ENCODE measurements at regions not wholly inside any gene's neighbourhood (a gene's known extent, or its start where the extent isn't known, plus 50 kb on each side); places are given as distances from the start of the nearest gene placed in this dataset.
"Not testable (repeated sequence)": the region's sequence is repeated elsewhere in the genome, so short reads cannot be mapped to it uniquely, and the experiment has no call there.

DNA sequence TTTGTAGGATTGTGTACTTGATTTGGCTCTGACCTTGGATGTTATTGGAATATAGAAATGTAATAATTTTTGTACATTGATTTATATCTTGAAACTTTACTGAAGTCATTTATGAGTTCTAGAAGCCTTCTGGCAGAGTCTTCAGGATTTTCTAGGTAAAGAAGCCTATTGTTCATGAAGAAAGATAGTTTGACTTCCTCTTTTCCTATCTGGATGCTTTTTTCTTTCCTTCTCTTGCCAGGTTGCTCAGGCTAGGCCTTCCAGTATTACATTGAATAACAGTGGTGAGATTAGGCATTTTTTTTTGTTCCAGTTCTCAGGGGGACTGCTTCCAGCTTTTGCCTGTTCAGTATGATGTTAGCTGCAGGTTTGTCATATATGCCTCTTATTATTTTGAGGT is 191.1 kb downstream of the NAA11 start:
- FAIRE-seq (no peak), DNase-seq (ENCODE audit: insufficient read length, low spot score) (no peak)
- TF ChIP-seq POLR2A (IDR thresholded peaks at IDR 0.05; ENCODE audit: low read depth, low read length), result no peak

DNA sequence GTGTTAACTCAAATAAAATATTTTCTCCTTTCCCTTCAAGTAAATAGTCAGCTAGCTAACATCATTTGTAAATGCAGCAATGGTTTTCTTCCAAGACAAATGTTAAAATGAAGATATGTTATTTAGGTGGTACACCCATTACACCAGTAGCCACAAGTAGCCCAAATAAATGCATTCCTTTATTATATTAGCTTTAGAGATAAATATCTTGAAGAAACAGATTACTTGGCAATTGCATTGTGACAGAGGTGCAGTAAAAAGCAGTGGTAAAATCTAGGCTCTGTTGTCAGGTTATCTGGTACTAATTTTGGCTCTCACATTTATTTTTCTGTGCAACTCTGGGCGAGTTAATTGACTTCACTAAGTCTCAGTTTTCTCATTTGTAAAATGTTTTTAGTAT is 193.0 kb downstream of the NAA11 start:
- no peak for FAIRE-seq
- DNase-seq (ENCODE audit: insufficient read length, low spot score), result no peak
- TF ChIP-seq POLR2A (IDR thresholded peaks at IDR 0.05; ENCODE audit: low read depth, low read length), result no peak

DNA sequence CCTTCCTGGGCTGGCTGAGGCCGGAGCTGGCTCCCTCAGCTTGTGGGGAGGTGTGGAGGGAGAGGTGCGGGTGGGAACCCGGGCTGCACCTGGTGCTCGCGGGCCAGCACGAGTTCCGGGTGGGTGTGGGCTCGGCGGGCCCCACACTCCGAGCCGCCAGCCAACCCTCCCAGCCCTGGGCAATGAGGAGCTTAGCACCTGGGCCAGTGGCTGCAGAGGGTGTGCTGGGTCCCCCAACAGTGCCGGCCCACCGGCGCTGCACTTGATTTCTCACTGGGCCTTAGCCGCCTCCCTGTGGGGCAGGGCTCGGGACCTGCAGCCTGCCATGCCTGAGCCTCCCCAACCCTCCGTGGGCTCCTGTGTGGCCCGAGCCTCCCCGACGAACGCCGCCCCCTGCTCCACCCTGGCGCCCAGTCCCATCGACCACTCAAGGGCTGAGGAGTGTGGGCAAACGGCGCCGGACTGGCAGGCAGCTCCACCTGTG is 182.7 kb upstream of the PAQR3 start:
- FAIRE-seq (no peak), DNase-seq (ENCODE audit: insufficient read length, low spot score) (no peak)
- no peak for TF ChIP-seq POLR2A (IDR thresholded peaks at IDR 0.05; ENCODE audit: low read depth, low read length)

DNA sequence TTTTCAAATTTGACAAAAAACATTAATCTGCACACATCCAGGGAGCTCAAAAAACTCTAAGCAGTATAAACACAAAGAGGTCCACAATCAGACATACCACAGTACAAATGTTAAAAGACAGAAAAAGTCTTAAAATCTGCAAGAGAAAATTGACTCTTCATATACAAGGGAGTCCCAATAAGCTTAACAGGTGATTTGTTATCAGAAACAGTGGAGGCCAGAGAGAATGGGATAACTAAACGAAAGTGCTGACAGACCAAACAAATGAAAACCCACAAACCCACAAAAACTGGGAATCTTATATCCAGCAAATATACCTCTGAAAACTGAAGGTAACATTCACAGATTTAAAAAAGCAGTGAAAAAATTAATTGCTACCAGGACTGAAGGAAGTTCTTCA is 182.0 kb upstream of the PAQR3 start:
- TF ChIP-seq POLR2A (IDR thresholded peaks at IDR 0.05; ENCODE audit: low read depth, low read length), result no peak
- DNase-seq (ENCODE audit: insufficient read length, low spot score) (no peak), FAIRE-seq (no peak)

DNA sequence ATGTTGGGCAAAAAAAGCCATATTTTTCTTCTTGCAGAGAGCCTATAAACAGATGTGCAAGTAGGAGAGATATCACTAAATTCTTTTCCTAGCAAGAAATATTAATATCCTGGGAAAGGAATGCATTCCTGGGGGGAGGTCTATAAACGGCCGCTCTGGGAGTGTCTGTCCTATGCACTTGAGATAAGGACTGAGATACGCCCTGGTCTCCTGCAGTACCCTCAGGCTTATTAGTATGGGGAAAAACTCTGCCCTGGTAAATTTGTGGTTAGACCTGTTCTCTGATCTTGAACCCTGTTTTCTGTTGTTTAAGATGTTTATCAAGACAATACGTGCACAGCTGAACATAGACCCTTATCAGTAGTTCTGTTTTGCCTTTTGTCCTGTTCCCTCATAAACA is 177.8 kb upstream of the PAQR3 start:
- not testable (repeated sequence) for DNase-seq (ENCODE audit: insufficient read length, low spot score); FAIRE-seq

DNA sequence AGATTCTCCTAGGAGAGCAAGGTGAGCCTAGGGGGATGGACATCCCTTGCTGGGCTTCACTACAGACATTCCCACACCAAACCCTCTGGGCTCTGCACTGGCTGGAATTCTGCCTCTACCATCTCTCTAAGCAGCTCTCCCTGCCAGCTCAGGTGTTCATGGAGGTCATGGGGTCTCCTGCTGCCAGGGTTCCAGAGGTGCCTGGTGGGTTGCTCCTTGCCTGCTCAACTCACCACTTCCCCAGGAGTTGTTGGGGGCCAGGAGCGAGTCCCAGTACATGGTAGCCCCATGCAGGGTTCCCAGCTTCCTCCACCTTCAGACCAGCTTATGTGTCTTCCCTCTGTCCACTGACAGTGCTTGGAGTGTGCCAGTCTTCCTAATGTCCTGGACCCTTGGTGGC is 167.8 kb upstream of the PAQR3 start:
- no peak for TF ChIP-seq POLR2A (IDR thresholded peaks at IDR 0.05; ENCODE audit: low read depth, low read length)
- no peak for FAIRE-seq
- DNase-seq (ENCODE audit: insufficient read length, low spot score), result no peak

DNA sequence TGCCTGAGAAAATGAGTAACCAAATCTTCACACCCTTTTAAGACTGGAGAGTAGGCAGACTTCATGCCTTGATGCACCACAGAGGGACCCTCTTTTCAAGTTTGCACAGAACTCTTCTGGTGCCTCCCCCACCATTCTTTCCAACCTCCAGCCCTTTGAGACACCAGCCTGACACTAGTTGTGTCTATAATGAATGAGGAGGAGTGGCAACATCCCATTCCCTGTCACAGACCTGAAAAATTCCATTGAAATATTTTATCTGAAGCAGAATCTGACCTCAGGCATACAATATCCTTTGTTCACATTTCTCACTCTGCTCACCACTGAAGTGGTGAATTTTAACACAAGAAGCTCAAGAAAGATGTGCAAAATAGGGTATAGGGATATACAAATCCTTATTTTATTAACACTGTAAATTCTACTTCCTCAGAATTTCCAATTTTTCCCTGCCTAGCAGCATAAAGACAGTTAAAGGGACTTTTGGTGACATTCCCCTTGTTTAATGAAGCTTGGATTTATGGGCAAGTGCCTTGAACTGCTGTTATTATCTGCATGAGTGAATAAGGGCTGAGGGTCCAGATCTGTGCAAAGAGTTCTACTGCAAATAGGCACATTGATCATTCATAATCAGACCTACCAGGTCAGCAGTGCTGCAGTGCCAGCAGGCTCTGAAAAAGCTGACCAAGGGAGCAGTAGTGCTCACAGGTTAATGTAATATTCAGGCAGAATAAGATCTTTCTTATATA is 149.9 kb upstream of the PAQR3 start:
- DNase-seq (ENCODE audit: insufficient read length, low spot score) (no peak), FAIRE-seq (no peak)
- TF ChIP-seq POLR2A (IDR thresholded peaks at IDR 0.05; ENCODE audit: low read depth, low read length), result no peak

DNA sequence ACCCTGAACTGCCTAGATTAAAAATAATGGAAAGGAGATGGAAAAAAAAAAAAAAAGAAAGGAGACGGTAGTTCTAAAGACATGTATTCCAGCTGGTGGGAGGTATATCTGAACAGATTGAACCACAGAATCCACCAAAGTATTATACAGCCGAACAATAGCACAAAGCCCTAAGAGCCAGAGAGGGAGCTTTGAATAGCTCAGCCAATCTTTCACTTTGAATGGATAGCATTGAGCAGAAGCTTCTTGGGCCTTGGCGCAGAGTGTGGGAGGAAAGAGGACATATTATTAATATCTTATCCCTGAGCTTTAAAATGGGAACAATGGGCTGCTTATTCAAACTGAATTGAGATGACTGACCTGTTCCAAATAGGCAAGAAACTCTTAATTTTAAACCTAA is 147.8 kb upstream of the PAQR3 start:
- DNase-seq (ENCODE audit: insufficient read length, low spot score) (no peak), FAIRE-seq (no peak)
- TF ChIP-seq POLR2A (IDR thresholded peaks at IDR 0.05; ENCODE audit: low read depth, low read length), result no peak

DNA sequence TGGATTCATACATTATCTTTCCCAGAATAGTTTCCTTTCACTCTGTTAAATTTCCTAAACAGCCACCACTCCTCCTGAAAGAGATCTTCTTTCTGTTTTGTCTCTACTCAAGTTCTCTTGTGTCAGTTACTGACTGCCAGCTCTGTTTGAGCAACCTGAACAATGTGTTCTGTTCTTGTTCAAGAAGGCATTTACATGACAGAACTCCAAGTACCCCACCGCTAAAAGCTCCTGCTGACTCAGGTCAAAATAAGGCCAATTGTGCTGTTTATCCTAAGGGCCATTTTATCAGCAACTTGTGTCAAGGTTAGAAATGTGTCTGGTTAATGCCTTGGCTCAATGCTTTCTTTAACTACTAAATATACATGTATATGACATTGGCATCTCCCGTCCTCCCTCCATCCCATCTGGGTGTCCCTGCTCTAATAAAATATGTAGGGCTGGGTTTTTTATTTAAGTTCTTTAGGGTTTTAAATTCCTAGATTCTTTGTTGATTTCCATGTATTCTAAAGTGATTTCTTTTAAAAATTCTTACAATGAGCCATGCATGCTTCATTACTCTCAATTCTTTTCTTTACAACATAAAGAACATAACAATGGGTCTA is 144.3 kb upstream of the PAQR3 start:
- TF ChIP-seq POLR2A (IDR thresholded peaks at IDR 0.05; ENCODE audit: low read depth, low read length), result no peak
- no peak for FAIRE-seq
- no peak for DNase-seq (ENCODE audit: insufficient read length, low spot score)

DNA sequence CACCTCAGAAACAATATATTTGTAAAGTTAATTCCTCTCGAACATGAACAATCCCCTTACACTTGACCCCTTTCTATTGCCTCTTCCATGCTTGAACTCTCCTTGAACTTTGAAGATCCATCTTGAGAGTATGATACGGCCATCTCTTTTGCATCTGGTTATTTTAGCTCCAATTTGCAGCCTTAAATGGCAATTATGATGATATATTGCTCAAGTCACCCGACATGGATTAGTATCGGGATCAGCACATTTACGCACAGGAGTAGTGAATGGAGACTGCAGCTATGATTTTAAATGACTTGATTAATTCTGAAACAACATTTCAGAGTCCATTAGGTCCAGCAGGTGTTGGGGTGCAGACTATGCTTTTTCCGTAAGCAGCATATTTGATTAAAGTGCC is 143.8 kb upstream of the PAQR3 start:
- DNase-seq (ENCODE audit: insufficient read length, low spot score) (no peak), FAIRE-seq (no peak)
- no peak for TF ChIP-seq POLR2A (IDR thresholded peaks at IDR 0.05; ENCODE audit: low read depth, low read length)

DNA sequence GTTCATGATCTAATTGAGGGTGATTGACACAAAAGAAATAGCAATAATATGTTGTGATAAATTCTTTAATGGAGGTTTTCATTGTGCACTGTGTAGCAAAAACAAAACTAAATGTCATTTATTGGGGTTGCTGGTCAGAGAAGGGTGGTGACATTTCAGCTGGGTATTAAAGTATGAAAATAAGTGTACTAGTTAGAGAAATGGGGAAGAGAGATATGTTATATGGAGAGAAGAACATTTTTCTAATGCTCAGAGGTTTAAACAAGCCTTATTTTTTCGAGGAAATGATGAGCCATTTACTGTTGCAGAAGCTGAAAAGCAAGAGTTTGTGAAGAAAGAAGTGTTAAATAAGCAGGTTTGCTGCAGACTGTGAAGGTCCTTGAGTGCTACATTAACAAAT is 142.7 kb upstream of the PAQR3 start:
- FAIRE-seq, result no peak
- TF ChIP-seq POLR2A (IDR thresholded peaks at IDR 0.05; ENCODE audit: low read depth, low read length), result no peak
- no peak for DNase-seq (ENCODE audit: insufficient read length, low spot score)

DNA sequence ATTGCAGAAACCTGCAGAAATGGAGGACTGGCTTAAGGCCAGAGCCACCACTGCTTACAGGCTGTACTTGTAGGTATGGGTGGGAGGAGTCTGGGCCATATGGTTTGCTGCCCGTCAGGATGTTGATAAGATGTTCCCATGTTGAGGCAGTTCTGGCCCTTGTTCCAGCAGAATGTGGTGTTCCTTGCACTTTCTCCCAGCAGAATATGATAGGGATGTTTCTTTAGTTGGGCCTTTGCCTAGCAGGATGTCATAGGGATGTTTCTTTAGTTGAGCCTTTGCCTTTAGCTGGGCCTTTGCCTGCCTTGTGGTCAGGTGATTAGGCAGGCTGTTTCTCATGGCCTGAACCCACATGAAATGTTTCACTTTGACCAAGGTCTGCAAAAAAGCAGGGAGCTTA is 139.1 kb upstream of the PAQR3 start:
- DNase-seq (ENCODE audit: insufficient read length, low spot score) (no peak), FAIRE-seq (no peak)
- TF ChIP-seq POLR2A (IDR thresholded peaks at IDR 0.05; ENCODE audit: low read depth, low read length), result no peak

DNA sequence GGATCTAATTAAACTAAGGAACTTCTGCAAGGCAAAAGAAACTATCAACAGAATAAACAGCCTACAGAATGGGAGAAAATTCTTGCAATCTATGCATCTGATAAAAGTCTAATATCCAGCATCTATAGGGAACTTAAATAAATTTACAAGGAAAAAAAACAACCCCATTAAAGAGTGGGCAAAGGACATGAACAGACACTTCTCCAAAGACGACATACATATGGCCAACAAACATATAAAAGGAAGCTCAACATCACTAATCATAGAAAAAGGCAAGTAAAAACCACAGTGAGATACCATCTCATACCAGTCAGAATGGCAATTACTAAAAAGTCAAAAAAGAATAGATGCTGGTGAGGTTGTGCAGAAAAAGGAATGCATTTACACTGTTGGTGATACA is 134.8 kb upstream of the PAQR3 start:
- no peak for TF ChIP-seq POLR2A (IDR thresholded peaks at IDR 0.05; ENCODE audit: low read depth, low read length)
- no peak for DNase-seq (ENCODE audit: insufficient read length, low spot score)
- FAIRE-seq, result no peak

DNA sequence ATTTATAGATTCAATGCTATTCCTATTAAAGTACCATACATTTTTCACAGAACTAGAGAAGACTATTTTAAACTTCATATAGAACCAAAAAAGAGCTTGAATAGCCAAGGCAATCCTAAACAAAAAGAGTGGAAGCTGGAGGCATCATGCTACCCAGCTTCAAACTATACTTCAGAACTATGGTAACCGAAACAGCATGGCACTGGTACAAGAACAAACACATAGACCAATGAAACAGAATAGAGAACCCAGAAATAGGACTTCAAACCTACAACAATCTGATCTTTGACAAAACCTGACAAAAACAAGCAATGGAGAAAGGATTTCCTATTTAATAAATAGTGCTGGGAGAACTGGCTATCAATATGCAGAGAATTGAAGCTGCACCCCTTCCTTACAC is 134.2 kb upstream of the PAQR3 start:
- no peak for TF ChIP-seq POLR2A (IDR thresholded peaks at IDR 0.05; ENCODE audit: low read depth, low read length)
- no peak for FAIRE-seq
- DNase-seq (ENCODE audit: insufficient read length, low spot score), result no peak

DNA sequence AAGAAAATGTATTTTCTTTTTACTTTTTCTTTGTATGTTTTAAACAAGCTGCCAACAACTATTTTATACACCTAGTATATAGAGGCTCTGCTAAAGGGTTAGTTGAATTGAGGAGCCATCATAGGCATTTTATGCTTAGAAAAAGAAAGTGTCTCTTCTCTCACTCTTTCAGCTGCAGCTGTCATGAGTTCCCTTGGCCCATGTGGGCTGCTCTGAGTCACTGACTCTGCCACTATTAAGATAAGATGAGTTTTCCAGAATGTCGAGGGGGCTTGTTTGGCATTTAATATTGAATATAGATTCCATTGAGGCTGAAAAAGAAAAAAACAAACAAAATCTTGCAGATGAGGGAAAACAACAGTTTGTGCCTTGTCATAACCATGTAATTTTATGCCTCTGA is 126.0 kb upstream of the PAQR3 start:
- DNase-seq (ENCODE audit: insufficient read length, low spot score) (no peak), FAIRE-seq (no peak)
- no peak for TF ChIP-seq POLR2A (IDR thresholded peaks at IDR 0.05; ENCODE audit: low read depth, low read length)
